HG03571 (cell line): ENCODE measurements at regions not wholly inside any gene's neighbourhood (a gene's known extent, or its start where the extent isn't known, plus 50 kb on each side); places are given as distances from the start of the nearest gene placed in this dataset.
"Not testable (repeated sequence)": the region's sequence is repeated elsewhere in the genome, so short reads cannot be mapped to it uniquely, and the experiment has no call there.

ENCODE experiments used
- ATAC-seq: cut with Tn5 transposase; IDR thresholded peaks from one replicate; pipeline ENCODE4 v1.9.1; 2021; ENCODE audit not compliant: unreplicated experiment

DNA sequence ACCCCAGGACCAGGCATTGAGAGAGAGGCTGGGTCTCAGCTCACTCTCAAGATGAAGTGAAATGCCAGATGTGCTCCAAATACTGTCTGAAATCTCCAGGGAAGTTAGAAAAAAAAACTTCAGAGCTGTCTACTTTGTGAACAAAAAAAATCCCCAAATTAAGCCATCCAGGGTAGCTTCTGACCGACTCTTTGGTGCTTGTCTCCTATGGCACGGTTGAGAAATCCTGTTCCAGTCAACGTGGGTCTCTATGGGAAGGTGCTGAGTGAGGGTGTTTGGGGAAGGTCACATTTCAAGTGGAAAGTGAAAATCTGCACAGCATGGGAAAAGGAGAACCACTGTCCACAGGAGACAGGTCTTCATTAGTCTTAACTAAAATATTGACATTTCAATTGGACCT, 322.5 kb upstream of the CFAP20DC start:
- no peak for ATAC-seq

DNA sequence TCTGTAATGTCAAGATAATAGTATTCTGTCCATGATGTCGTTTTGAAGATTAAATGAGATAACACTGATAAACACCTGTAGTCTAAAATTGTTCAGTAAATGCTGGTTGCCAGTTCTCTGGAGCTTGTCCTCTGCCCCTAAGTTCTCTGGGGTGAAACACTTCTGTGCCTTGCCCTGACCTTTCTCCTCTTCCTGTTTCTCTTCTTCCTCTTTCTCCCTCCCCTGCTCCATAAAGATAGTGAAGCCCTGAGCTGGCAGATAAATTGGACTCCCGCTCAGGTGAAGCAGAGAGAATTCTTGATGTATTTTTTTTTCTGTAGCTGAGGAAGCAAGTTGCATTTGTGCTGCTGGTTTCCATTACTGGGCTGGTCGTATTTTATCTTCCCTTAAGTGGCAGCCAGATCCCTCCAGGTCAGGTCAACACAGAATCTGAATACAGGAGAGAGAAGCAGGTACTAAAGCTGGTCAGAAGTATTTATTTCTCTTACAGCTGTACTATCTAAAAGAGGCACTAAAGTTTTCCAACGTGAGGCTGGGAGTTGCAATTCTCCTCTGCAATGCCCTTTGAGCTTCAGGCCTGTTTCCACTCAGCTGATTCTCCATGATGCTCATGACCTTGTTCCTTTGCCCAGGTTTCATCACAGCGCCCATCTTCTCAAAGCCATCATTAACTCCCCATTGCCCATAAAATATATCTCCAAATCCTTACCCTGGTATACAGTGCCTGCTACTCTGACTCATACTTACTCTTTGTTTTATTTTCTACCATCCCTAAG, 319.3 kb upstream of the CFAP20DC start:
- no peak for ATAC-seq

DNA sequence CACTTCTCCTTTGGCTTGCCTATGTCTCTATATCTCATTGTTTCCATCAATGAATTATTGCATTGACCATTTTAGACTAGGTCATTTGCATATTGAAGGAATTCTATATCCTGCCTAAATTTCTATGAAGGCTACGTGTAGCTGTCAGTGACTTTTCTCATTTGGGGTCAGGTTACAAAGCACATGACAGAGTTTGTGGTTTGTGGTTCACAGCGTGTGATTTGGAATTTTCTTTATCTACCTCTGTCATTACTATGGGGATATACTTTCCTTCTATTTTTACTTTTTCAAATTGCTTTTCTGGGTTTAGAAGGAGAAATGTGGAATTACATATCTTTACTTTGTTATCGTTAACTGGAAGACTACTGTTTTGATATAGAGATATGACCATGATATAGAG, 317.3 kb upstream of the CFAP20DC start:
- ATAC-seq: no peak

DNA sequence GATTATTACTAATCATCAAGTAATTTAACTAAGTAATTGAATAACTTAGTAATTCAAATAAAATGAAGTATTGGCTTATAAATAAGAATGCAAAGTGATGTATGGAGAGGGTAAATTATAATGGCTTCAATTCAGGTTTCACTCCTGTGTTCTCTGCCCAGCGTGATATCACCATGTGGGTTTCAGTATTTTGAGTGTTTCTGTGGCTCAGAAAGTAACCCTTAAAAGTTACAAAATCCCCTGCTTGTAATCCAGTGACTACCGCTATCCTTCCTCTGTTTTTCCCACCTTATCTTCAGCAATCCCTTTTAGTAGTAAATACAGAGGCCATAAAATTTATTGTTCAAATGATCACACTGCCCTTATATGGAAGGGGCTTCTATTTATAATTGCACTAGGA, 316.4 kb upstream of the CFAP20DC start:
- ATAC-seq: no peak

DNA sequence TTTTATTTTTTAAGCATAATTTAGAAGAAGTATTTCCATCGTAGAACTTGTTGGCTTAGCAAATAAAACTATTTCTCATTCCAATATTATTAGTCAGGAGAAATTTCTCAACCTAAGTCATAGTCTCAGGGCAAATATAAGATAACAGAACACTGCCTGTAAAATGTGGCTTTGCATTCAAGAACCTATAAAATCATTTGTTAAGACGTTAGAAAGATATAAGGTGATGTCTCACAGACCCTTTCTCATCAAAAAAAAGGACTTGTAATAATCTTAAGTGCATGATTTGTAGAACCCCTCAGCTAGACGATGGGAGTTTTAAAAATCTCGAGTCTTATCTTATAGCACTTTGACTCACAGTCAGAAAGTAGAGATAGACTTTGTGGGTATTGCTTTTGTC, 314.7 kb upstream of the CFAP20DC start:
- ATAC-seq: no peak

DNA sequence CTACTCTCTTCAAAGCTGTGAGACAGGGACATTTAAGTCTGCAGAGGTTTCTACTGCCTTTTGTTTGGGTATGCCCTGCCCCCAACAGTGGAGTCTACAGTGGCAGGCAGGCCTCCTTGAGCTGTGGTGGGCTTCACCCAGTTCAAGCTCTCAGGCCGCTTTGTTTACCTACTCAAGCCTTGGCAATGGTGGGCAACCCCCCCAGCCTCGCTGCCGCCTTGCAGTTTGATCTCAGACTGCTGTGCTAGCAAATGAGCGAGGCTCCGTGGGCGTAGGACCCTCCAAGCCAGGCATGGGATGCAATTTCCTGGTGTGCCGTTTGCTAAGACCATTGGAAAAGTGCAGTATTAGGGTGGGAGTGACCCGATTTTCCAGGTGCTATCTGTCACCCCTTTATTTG, 310.5 kb upstream of the CFAP20DC start:
- not testable (repeated sequence) for ATAC-seq

DNA sequence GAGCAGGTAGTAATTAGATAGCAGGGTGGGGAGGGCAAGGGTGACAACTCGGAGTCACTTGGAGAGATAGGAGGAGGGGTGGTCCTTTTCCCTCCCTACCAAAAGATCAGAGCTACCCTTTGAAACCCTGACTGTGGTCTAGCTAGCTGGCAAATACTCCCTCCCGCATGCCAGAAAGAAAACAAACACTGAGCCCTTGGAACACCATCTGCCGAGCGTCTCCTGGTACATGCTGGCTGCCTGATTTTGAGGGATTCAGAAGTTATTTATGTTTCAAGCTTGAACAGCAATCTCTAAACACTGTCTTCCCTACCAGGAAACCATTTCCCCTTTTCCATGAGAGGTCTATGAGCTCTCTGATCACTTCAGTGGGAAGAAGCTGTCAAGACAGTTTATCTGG, 291.6 kb upstream of the CFAP20DC start:
- no peak for ATAC-seq

DNA sequence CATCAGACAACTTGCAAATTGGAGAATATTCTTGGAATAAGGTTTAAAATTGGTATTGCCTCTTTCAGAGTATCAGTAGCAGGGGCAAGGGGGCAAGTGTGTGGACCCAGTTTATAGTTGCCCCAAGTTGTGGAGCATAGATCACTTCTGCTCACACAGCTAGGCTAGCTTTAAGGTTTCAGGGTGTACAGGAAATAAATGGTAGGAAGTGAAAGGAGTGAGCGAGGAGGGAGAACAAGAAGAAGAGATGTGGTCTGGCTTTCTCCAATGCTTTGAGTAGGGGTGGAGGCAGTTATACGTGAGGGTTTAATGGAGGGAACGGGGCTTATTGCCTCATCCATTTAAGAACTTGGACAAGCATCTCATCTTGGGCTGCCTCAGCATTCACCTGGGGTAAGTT, 290.0 kb upstream of the CFAP20DC start:
- no peak for ATAC-seq

DNA sequence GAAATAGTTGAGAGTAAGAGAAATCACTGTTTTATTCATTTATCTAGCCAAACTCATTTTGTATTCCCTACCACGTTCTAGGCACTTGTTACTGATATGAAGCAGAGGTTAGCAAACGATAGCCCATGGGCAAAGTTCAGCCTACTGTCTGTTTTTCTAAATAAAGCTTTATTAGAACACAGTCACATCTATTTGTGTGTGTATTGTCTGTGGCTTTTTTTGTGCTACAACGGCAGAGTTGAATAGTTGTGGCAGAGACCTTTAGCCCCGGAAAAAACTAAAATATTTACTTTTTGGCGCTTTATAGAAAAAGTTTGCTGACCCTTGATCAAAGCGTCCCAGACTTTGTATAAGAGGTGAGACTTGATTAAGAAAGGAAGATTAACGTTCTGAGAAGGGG, 289.1 kb upstream of the CFAP20DC start:
- ATAC-seq: no peak

DNA sequence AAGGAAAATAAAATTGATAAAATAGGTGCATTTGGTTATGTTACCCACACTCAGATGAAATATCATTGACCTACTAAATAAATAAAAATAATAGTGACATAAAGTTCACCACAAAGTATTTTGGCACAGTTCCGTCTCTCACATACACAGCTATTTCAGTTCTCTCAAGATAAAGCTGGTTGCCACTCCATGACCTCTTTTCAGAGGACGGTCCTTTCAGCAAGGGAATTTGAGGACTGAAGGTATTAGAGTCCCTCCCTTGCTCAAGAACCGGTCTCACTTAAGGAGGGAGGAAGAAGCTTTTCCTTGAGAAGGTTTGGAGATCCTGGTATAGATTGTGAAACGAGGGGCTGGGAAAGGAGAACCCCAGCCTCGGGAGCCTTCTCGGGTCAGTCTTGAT, 285.5 kb upstream of the CFAP20DC start:
- no peak for ATAC-seq

DNA sequence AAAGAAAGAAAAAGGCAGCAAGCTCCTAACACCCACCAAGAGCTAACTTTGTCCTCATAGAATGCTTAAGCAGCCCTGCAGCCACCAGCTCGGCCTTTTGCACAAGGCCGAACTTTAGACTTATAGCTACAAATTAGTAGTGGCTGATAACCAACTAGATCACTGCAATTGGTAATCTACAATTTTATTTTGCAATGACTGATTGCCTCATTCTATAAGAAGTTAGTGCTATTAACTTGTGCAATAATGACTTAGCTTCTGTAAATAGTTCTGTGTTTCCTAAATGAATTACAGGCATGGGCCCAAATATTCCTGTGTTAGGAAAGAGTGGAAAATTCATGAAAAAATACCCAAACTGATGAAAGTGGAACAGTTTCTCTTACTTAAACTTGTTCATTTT, 284.8 kb upstream of the CFAP20DC start:
- ATAC-seq: no peak

DNA sequence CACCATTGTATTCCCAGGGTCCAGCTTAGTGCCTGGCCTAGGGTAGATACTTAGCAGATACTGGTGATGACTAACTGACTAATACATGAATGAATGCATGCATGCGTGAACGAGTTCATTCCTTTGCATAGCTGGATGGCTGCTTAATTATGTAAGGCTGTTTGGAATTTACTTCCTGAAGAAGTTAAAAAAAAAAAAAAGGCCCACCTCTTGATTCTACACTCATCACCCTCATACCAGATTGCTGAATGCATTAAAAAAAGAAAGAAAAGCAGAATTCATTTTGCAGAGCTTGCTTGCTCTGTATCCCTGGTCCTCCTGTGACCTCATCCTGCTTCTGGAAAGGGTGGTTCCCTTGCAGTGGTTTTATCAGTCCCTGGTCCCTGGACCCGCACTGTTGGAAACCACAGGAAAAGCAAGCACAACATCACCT, 277.6 kb upstream of the CFAP20DC start:
- ATAC-seq: no peak

DNA sequence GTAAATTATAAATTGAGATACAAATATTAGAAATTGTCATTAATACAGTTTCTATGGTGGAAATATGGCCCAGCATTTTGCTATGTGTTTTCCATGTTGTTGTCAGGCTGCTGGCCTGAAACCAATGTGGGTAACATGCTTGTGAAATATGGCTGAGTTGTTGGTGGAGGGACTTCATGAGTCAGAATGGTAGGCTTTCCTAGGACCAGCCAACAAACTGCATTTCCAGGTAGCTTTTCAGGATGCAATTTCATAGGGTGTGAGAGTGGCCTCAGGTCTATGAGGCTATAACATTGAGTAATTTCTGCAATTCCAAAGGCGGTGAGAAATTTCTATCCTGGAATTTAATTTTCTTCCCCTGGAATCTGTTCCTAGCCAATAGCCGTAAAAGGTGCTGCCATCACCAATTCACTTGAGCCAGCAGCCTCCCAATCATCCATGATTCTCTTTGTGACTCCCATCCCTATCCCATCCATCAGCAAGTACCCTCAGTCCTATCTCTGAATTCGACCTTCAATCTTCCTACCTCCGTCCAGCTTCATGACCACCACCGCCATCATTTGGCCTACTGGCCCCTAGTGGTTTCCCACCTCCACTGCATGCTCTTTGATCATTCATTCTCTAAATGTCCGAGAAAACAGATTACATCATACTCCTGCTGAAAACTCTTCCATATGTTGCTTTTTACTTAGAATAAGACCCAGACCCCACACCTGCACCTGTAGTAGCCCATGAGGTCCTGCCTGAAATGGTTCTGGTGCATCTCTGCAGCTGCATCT, 276.6 kb upstream of the CFAP20DC start:
- no peak for ATAC-seq

DNA sequence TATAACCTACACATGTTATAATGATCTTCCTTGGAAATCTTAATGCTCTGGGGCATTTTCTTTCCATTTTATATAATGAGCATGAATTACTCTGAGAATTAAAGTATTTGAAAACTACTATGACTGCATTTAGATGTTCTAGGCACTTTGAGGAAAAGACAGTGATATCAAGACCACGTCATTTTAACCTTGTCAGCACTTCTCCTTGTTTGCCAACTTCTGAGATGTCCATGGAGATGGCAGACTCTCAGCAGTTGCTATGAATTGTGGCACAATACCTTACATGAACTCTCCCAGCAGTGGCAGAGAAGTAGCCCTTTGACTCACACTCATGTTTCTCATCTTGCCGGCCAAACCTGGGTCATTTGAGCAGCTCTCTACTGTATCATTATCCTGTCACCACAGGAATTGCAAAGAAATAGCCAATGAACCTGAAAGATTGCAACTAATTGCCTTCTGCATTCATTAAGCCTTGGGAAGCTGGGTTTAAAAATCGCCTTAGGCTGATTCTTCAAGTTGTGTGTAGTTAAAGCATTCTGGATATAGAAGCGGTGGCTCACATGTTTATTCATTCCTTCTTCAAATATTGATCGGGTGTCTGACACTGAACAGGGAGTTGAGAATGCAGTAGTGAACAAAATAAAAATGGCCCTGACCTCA, 272.2 kb upstream of the CFAP20DC start:
- ATAC-seq: no peak

DNA sequence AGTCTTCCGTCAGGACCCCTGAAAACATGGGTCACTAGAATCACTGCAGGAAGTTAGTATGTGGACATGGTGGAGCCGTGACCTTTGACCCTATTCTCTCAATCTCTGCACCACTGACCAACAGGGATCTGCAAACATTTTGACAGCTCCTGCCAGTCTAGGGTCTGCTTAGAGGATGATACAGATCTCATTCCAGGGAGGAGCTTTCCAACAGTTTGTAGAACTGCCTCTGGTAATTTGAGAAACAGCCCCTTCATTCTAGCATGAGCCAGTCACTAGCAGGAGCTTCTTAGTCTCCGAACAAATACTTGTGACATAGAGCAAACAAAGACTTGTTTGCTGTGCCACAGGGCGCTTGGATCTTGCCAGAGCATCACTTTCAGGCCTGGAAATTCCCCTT, 270.3 kb upstream of the CFAP20DC start:
- ATAC-seq: no peak

DNA sequence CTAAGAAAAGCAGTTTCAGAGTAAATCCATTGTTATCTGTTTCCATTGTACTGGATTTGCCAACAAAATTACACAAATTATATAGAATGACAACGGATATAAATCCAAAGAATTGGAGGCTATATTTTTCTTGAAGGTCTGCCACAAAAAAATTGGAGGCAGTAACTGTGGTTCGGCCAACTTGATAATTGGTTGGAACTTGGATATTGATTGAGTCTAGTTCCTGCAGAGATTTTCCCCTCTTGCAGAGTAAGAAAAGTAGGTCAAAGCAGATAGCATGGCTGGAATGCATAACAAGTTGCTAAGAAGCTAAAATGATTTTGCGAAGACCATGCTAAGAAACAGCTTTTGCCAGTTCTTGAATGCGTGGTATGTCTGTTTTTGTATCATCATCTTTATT, 269.6 kb upstream of the CFAP20DC start:
- no peak for ATAC-seq

DNA sequence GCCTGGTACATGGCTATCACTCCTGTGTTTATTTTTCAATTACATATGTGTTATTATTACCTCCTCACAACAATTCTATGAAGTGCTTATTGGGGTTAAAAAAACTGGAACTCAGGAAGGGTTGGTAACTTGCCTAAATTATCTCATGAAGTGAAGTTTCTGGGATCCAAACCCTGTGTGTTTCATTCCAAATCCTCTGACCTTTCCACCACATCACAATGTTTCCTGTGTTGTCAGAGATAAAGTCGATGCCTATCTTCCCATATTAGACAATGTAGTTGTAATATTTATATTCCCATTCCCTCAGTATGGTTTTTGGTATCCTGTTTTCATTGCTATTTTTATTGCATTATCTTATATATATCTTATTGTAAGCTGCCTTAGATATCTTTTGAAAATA, 269.1 kb upstream of the CFAP20DC start:
- no peak for ATAC-seq

DNA sequence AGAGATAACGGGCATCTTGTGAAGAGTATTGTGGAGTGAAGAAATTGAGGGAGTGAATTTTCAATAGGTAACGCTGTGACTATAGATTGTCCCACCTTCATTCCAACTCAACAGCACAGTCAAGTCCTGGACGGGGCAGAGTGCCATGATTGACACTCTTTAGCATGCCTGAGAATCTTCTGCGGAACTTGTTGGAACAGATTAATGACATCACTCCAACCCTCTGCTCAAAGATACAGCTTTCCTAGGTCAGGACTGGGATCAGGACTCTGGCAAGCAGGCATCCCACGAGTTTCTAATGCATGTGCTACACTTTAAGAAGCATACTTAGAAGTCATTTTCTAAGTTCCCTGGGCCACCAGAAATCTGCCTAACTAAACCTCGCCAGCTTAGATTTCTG, 267.6 kb upstream of the CFAP20DC start:
- no peak for ATAC-seq

DNA sequence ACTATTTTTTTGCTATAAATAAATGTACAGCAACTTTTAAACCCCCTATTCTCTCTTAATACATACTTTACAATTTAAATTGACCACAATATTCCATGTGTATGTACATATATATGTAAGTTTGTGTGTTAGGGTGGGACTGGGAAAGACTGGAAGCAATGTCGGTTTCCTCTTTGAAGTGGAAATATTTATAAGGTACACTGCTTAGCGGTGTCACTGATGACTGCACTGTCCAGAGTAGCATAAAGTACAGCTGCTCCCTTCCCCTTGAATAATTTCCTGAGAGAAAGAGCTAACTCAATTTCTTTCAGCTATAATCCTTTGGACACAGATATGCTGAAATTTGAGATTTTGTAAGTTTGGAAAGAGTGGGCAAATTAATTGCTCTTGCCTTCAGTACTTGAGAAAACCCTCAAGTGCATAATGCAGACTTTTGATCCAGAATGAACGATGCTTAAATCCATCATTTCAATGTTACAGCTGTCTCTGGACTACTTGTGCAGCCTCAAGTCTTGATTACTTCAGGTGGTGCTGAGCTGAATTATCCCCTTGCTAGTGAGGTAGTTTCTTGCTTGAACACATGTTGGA, 267.0 kb upstream of the CFAP20DC start:
- ATAC-seq: no peak

DNA sequence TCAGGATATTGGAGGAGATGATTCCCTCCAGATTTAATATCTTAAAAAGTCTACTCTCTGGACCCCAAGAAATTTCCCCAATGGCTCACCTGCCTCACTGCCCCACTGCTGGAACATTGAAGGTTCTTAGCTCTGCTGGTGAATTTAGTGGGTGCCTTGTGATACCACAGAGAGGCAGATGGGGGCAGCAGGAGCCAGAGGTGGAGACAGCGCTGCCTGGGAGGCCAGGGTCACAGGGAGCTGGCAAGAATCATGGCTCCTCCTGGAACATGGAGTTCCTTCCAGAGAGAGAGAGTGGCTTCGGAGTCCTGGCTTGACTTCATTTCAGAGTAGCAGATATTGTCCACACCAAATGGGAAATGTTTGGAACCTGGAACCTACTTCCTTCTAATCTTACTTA, 263.5 kb upstream of the CFAP20DC start:
- peak; percentile 68 for ATAC-seq

DNA sequence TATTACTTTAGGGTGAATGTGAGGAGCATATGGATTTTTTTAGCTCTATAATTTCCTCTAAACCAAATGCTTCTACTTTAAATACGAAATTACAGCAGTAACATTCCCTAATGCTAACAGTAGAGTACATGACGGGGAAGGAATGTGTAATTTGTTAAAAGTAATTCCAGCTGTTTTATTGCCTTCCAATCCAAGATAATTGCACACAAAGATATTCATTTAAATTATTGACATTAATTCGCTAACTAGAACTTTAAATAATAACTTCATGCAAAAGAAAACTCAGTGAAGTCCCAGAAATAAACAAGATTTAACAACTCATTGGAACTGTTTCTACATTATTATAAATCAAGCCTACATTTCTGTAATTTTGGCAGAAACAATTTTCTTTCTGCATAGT, 261.4 kb upstream of the CFAP20DC start:
- no peak for ATAC-seq

DNA sequence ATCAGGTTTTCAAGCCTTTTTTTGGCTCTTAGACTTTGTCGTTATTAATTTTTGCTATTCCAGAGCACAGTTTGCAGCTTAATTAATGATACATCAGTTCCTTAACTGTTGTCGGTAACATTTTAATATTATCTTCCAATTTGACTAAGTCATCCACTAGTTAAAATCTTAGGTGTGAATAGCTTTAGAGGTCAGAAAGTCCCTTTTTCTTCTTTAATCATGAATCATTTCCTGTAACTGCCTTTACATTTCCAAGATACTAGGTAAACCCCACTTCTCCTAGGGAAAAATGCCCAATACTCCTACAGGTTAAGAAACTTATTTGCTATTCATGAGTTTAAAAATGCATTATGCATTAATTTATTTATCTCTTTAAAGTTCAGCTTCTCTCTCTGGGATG, 260.9 kb upstream of the CFAP20DC start:
- ATAC-seq: no peak
